SU-DHL-6 (cell line): ENCODE measurements at regions not wholly inside any gene's neighbourhood (a gene's known extent, or its start where the extent isn't known, plus 50 kb on each side); places are given as distances from the start of the nearest gene placed in this dataset.

Source experiments
- H2AFZ ChIP-seq: fragments of 200-600 bp; sonication (generic); 2 replicates; pipeline ENCODE4 v1.6.1; 2014; ENCODE audit warnings: low read depth, mild to moderate bottlenecking, moderate library complexity, mixed read lengths, antibody characterized with exemption, low read length; ENCODE audit not compliant: severe bottlenecking
- H3F3A ChIP-seq: fragments of 200-600 bp; shearing (Covaris generic); 2 replicates; pipeline ENCODE4 v1.6.0; 2016; ENCODE audit warnings: antibody characterized with exemption, mild to moderate bottlenecking; ENCODE audit not compliant: insufficient read depth
- H3K27ac ChIP-seq: fragments of 200-600 bp; sonication (generic); 2 replicates; pipeline ENCODE4 v1.5.1; 2016; ENCODE audit warnings: low read depth, mild to moderate bottlenecking, low read length, moderate library complexity, mixed read lengths
- H3K27me3 ChIP-seq: fragments of 200-600 bp; sonication (generic), shearing (Covaris generic); 2 replicates; pipeline ENCODE4 v1.6.0; 2014; ENCODE audit warnings: mild to moderate bottlenecking, low read length
- H3K36me3 ChIP-seq: fragments of 200-600 bp; sonication (generic); 2 replicates; pipeline ENCODE4 v1.6.1; 2014; ENCODE audit warnings: mild to moderate bottlenecking, low read length, mixed read lengths
- H3K4me2 ChIP-seq: fragments of 300-600, 200-600 bp; shearing (Covaris generic), sonication (generic); 2 replicates; pipeline ENCODE4 v1.6.0; 2014; ENCODE audit warnings: low read length, low read depth, mild to moderate bottlenecking; ENCODE audit not compliant: poor library complexity, severe bottlenecking
- H3K4me3 ChIP-seq: fragments of 200-600 bp; sonication (generic); 2 replicates; pipeline ENCODE4 v1.5.1; 2014; ENCODE audit warnings: antibody characterized with exemption, low read length, mild to moderate bottlenecking, mixed read lengths; ENCODE audit not compliant: insufficient read depth, poor library complexity, severe bottlenecking
- H3K79me2 ChIP-seq: fragments of 200-600 bp; sonication (generic); 2 replicates; pipeline ENCODE4 v1.6.1; 2014; ENCODE audit warnings: mild to moderate bottlenecking, low read length, moderate library complexity; ENCODE audit not compliant: insufficient read depth
- H3K9ac ChIP-seq: fragments of 200-600 bp; sonication (generic); 2 replicates; pipeline ENCODE4 v1.7.0; 2014; ENCODE audit warnings: mild to moderate bottlenecking, low read length
- H3K9me2 ChIP-seq: fragments of 200-600 bp; sonication (generic); replicated peaks from 2 replicates; pipeline ENCODE4 v1.6.1; 2014; ENCODE audit warnings: low read length; ENCODE audit not compliant: insufficient read depth
- H3K9me3 ChIP-seq: fragments of 200-600 bp; sonication (generic); 2 replicates; pipeline ENCODE4 v1.6.1; 2014; ENCODE audit warnings: low read length, mixed read lengths; ENCODE audit not compliant: insufficient read depth
- H4K20me1 ChIP-seq: fragments of 200-600 bp; sonication (generic); 2 replicates; pipeline ENCODE4 v1.6.1; 2014; ENCODE audit warnings: low read depth, mild to moderate bottlenecking, antibody characterized with exemption, low read length, moderate library complexity, mixed read lengths
- EZH2phosphoT487 ChIP-seq: fragments of 200-600 bp; sonication (generic), shearing (Covaris generic); conservative IDR thresholded peaks from 2 replicates; pipeline ENCODE4 v1.6.1; 2018; ENCODE audit warnings: mild to moderate bottlenecking, antibody characterized with exemption, low read length, moderate library complexity, mixed read lengths
- TF ChIP-seq, protein P1 (sequence below): fragments of 200-600 bp; sonication (generic); IDR thresholded peaks from one replicate; pipeline ENCODE4 v1.5.1; 2017; ENCODE audit warnings: antibody characterized with exemption, mild to moderate bottlenecking, low read length, moderate library complexity; ENCODE audit not compliant: insufficient read depth, poor library complexity, severe bottlenecking

DNA sequence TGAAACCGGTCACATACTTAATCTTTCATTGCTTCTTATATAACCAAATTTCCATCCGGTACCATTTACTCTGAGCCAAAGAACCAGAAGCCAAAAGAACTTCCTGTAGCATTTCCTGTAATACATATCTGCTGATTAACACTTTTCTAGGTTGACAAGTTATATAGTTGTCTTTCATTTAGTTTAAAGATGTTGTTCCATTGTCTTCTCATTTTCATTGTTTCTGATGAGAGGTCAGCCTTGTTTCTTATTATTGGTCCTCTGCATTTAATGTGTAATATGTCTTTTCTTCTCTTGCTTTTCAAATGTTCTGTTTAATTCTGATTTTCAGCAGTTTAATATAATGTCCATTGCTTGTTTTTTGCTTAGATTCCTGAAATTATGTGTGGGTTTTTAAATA, 214.5 kb upstream of the CCN2 start:
- H3K9me3 ChIP-seq = no peaks in the 10 kb centered on the region
- H3K9me2 ChIP-seq = no peaks in the 10 kb centered on the region
- H3K79me2 ChIP-seq = no peaks in the 10 kb centered on the region
- no peaks in the 10 kb centered on the region for H3F3A ChIP-seq
- no peaks in the 10 kb centered on the region for H4K20me1 ChIP-seq
- no peaks in the 10 kb centered on the region for H3K27me3 ChIP-seq
- no peak overlapping the region for H2AFZ ChIP-seq
- H3K27ac ChIP-seq = no peak overlapping the region
- TF ChIP-seq, protein P1, sequence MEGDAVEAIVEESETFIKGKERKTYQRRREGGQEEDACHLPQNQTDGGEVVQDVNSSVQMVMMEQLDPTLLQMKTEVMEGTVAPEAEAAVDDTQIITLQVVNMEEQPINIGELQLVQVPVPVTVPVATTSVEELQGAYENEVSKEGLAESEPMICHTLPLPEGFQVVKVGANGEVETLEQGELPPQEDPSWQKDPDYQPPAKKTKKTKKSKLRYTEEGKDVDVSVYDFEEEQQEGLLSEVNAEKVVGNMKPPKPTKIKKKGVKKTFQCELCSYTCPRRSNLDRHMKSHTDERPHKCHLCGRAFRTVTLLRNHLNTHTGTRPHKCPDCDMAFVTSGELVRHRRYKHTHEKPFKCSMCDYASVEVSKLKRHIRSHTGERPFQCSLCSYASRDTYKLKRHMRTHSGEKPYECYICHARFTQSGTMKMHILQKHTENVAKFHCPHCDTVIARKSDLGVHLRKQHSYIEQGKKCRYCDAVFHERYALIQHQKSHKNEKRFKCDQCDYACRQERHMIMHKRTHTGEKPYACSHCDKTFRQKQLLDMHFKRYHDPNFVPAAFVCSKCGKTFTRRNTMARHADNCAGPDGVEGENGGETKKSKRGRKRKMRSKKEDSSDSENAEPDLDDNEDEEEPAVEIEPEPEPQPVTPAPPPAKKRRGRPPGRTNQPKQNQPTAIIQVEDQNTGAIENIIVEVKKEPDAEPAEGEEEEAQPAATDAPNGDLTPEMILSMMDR = no peak
- no peak for TF ChIP-seq EZH2phosphoT487
- no peaks in the 10 kb centered on the region for H3K36me3 ChIP-seq
- no peak overlapping the region for H3K9ac ChIP-seq
- no peak overlapping the region for H3K4me3 ChIP-seq
- H3K4me2 ChIP-seq = no peak overlapping the region

GRCh38 chr6:132161283-132161682, 210.1 kb upstream of the CCN2 start:
- Histone ChIP-seq H4K20me1 (no peaks in the 10 kb centered on the region), H3K27ac (no peak overlapping the region), H3K9me2 (no peaks in the 10 kb centered on the region), H2AFZ (no peak overlapping the region), H3K27me3 (no peaks in the 10 kb centered on the region), H3K36me3 (no peaks in the 10 kb centered on the region), H3K4me2 (no peak overlapping the region), H3K9me3 (no peaks in the 10 kb centered on the region), H3F3A (no peaks in the 10 kb centered on the region), H3K4me3 (no peak overlapping the region), H3K79me2 (no peaks in the 10 kb centered on the region), H3K9ac (no peak overlapping the region)
- no peak for TF ChIP-seq EZH2phosphoT487
- TF ChIP-seq, protein P1 = no peak

GRCh38 chr6:132153221-132153898, 202.2 kb upstream of the CCN2 start:
- TF ChIP-seq, protein P1 = no peak
- no peak for TF ChIP-seq EZH2phosphoT487
- Histone ChIP-seq H4K20me1 (no peaks in the 10 kb centered on the region), H3K79me2 (no peaks in the 10 kb centered on the region), H3K4me2 (no peak overlapping the region), H3K9ac (no peak overlapping the region), H3K27ac (no peak overlapping the region), H3K9me3 (no peaks in the 10 kb centered on the region), H3K9me2 (no peaks in the 10 kb centered on the region), H3K4me3 (no peak overlapping the region), H2AFZ (no peak overlapping the region), H3K27me3 (no peaks in the 10 kb centered on the region), H3K36me3 (no peaks in the 10 kb centered on the region), H3F3A (no peaks in the 10 kb centered on the region)
